OCI-LY1 (cell line): ENCODE measurements at regions not wholly inside any gene's neighbourhood (a gene's known extent, or its start where the extent isn't known, plus 50 kb on each side); places are given as distances from the start of the nearest gene placed in this dataset.
"Not testable (repeated sequence)": the region's sequence is repeated elsewhere in the genome, so short reads cannot be mapped to it uniquely, and the experiment has no call there.

ENCODE experiments used
- H2AFZ ChIP-seq: fragments of 200-600 bp; sonication (generic), shearing (Covaris generic); 2 replicates; pipeline ENCODE4 v1.6.0; 2014; ENCODE audit warnings: antibody characterized with exemption, mild to moderate bottlenecking, low read length
- H3F3A ChIP-seq: fragments of 200-600 bp; sonication (generic), shearing (Covaris generic); 2 replicates; pipeline ENCODE4 v1.6.0; 2014; ENCODE audit warnings: mild to moderate bottlenecking, antibody characterized with exemption, low read length, moderate library complexity; ENCODE audit not compliant: insufficient read depth
- H3K27ac ChIP-seq: fragments of 200-600 bp; sonication (generic); 2 replicates; pipeline ENCODE4 v1.5.1; 2014; ENCODE audit warnings: low read length, mixed run types, mild to moderate bottlenecking, low read depth; ENCODE audit not compliant: poor library complexity, severe bottlenecking
- H3K27me3 ChIP-seq: fragments of 200-600 bp; sonication (generic); 2 replicates; pipeline ENCODE4 v1.6.0; 2014; ENCODE audit warnings: antibody characterized with exemption, mild to moderate bottlenecking, low read length, moderate library complexity; ENCODE audit not compliant: insufficient read depth
- H3K36me3 ChIP-seq: fragments of 200-600 bp; sonication (generic); 2 replicates; pipeline ENCODE4 v1.6.1; 2014; ENCODE audit warnings: mild to moderate bottlenecking, antibody characterized with exemption, low read length, moderate library complexity, mixed read lengths; ENCODE audit not compliant: insufficient read depth
- H3K4me1 ChIP-seq: fragments of 200-600 bp; sonication (generic); 2 replicates; pipeline ENCODE4 v1.5.1; 2014; ENCODE audit warnings: mild to moderate bottlenecking, low read length, moderate library complexity; ENCODE audit not compliant: insufficient read depth, severe bottlenecking
- H3K4me2 ChIP-seq: fragments of 200-600 bp; sonication (generic), shearing (Covaris generic); 2 replicates; pipeline ENCODE4 v1.6.1; 2014; ENCODE audit warnings: low read length
- H3K4me3 ChIP-seq: fragments of 200-600 bp; sonication (generic); 2 replicates; pipeline ENCODE4 v1.5.1; 2014; ENCODE audit warnings: low read length, low read depth, mild to moderate bottlenecking, mixed read lengths; ENCODE audit not compliant: poor library complexity, severe bottlenecking
- H3K79me2 ChIP-seq: fragments of 200-600 bp; shearing (Covaris generic); 2 replicates; pipeline ENCODE4 v1.6.1; 2016; ENCODE audit warnings: mixed run types, low read length, mixed read lengths; ENCODE audit not compliant: insufficient read depth
- H3K9ac ChIP-seq: fragments of 200-600 bp; sonication (generic), shearing (Covaris generic); 2 replicates; pipeline ENCODE4 v1.6.1; 2014; ENCODE audit warnings: mild to moderate bottlenecking, low read length, mixed read lengths
- H3K9me2 ChIP-seq: fragments of 200-600 bp; sonication (generic), shearing (Covaris generic); 2 replicates; pipeline ENCODE4 v1.6.1; 2014; ENCODE audit warnings: low read depth, mild to moderate bottlenecking, low read length, mixed read lengths
- H3K9me3 ChIP-seq: fragments of 200-600 bp; shearing (Covaris generic); 2 replicates; pipeline ENCODE4 v1.6.1; 2014; ENCODE audit warnings: low read length, mixed read lengths
- H4K20me1 ChIP-seq: fragments of 200-600 bp; sonication (generic), shearing (Covaris generic); 2 replicates; pipeline ENCODE4 v1.6.0; 2016; ENCODE audit warnings: mild to moderate bottlenecking, low read length; ENCODE audit not compliant: insufficient read depth
- EZH2 ChIP-seq: fragments of 200-600 bp; sonication (generic), shearing (Covaris generic); IDR thresholded peaks from 2 replicates; pipeline ENCODE4 v1.8.0; 2017; ENCODE audit warnings: borderline replicate concordance, mixed run types, mild to moderate bottlenecking, antibody characterized with exemption, low read length, moderate library complexity, mixed read lengths
- TF ChIP-seq, protein P1 (sequence below): fragments of 200-600 bp; sonication (generic), shearing (Covaris generic); IDR thresholded peaks from 2 replicates; pipeline ENCODE4 v1.5.1; 2017; ENCODE audit warnings: mild to moderate bottlenecking, antibody characterized with exemption, low read length, moderate library complexity, mixed read lengths

DNA sequence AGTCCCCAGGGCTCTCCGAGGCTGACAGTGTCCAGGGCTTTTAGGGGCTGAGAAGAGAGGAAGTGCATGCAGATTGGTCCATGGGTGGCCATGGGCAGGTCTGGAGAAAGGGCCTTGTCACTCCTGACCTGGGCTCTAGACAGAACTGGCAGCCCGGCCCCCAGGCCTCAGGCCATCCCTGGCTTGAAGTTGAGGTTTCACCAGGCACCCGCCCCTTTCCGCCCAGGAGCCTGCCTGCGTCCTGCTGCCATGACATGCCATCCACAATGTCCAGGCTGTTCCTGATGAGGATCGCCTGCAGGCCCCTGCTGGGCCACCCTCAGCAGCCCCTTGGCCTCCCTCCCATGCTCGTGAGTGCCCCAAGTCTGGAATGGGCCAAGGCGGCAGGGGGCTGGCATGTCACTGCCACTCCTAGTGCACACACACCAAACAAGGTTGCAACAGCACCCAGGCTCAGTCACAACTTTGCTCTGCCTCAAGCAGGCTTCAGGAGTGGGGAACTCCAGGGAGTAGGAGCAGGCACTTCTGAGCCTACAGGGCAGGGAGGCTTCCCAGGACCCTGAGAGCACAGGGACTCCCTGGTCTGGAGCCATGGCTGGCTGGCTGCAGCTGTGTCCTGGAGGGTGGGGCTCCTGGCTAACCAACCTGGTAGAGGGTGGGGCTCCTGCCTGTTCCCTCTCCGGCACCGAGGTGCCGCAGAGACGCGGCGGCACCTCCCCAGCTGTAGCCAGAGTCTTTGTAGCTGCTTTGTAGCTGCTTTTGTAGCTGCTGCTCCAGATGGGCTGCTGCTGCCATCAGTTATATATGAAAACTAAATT lies 1457.1 kb upstream of the GBE1 start:
- Histone ChIP-seq H4K20me1 (no peaks in the 10 kb centered on the region), H3K36me3 (no peaks in the 10 kb centered on the region), H3K4me2 (no peak overlapping the region), H3K27ac (no peak overlapping the region), H3K9me2 (no peaks in the 10 kb centered on the region), H2AFZ (no peak overlapping the region), H3K4me3 (no peak overlapping the region), H3F3A (no peaks in the 10 kb centered on the region; the same call in 1 of the 2 replicates), H3K4me1 (peaks cover 9% of the 10 kb centered on the region), H3K9ac (no peak overlapping the region), H3K79me2 (no peaks in the 10 kb centered on the region), H3K27me3 (no peaks in the 10 kb centered on the region), H3K9me3 (no peaks in the 10 kb centered on the region)
- TF ChIP-seq, protein P1, sequence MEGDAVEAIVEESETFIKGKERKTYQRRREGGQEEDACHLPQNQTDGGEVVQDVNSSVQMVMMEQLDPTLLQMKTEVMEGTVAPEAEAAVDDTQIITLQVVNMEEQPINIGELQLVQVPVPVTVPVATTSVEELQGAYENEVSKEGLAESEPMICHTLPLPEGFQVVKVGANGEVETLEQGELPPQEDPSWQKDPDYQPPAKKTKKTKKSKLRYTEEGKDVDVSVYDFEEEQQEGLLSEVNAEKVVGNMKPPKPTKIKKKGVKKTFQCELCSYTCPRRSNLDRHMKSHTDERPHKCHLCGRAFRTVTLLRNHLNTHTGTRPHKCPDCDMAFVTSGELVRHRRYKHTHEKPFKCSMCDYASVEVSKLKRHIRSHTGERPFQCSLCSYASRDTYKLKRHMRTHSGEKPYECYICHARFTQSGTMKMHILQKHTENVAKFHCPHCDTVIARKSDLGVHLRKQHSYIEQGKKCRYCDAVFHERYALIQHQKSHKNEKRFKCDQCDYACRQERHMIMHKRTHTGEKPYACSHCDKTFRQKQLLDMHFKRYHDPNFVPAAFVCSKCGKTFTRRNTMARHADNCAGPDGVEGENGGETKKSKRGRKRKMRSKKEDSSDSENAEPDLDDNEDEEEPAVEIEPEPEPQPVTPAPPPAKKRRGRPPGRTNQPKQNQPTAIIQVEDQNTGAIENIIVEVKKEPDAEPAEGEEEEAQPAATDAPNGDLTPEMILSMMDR: no peak
- TF ChIP-seq EZH2: no peak

DNA sequence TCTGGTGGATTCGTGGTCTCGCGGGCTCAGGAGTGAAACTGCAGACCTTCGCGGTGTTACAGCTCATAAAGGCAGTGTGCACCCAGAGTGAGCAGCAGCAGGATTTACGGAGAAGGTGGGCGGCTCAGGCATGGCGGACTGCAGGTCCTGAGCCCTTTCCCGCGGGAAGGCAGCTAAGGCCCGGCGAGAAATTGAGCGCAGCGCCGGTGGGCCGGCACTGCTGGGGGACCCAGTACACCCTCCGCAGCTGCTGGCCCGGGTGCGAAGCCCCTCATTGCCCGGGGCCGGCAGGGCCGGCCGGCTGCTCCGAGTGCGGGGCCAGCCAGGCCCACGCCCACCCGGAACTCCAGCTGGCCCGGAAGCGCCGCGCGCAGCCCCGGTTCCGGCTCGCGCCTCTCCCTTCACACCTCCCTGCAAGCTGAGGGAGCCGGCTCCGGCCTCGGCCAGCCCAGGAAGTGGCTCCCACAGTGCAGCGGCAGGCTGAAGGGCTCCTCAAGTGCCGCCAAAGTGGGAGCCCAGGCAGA lies 1456.2 kb upstream of the GBE1 start:
- not testable (repeated sequence) for H4K20me1 ChIP-seq, H3K27me3 ChIP-seq, H3K9me3 ChIP-seq, H3K79me2 ChIP-seq, H3K9ac ChIP-seq, H3K4me1 ChIP-seq, H3K36me3 ChIP-seq, H2AFZ ChIP-seq, H3K9me2 ChIP-seq, H3K4me3 ChIP-seq, H3K4me2 ChIP-seq, H3K27ac ChIP-seq, H3F3A ChIP-seq

DNA sequence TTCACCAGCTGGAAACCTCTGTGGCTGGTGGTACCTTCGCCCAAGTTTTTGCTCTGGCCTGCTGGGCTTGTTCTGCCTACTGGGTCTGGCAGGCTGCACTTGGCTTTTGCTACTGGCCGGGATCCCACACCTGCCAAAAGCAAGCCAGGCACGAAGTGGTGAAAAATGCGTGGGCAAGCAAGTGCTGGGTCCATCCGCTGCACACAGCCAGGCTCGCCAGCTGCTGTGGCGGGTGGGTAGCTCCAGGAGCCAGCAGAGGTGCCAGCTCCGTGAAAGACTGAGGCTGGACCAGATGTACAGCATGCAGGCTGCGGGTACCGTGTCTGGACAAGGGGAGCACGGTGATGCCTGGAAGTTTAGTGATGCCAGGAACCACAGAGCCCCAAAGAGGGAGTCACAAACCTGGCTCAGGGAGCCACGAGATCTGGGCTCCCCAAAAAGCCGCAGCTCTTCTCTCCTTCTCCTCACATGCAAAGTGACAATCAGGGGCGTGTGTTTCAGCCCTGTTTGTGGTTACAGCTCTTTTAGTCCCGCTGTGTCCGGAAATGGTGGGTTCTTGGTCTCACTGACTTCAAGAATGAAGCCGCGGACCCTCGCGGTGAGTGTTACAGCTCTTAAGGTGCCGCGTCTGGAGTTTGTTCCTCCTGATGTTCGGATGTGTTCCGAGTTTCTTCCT lies 1455.6 kb upstream of the GBE1 start:
- Histone ChIP-seq H4K20me1 (no peaks in the 10 kb centered on the region), H3F3A (no peaks in the 10 kb centered on the region; the same call in 1 of the 2 replicates), H3K36me3 (no peaks in the 10 kb centered on the region), H3K4me2 (no peak overlapping the region), H3K4me1 (peaks cover 9% of the 10 kb centered on the region), H3K9me2 (no peaks in the 10 kb centered on the region), H3K27ac (no peak overlapping the region), H3K9ac (no peak overlapping the region), H3K4me3 (no peak overlapping the region), H3K79me2 (no peaks in the 10 kb centered on the region), H3K9me3 (no peaks in the 10 kb centered on the region), H3K27me3 (no peaks in the 10 kb centered on the region), H2AFZ (peak overlapping the region; percentile 26; the same call in 1 of the 2 replicates)
- TF ChIP-seq, protein P1: no peak
- TF ChIP-seq EZH2: no peak
